Activated B cell treated with CpG ODN at 0.5 μM for 24 hours (primary cell): ENCODE measurements at regions not wholly inside any gene's neighbourhood (a gene's known extent, or its start where the extent isn't known, plus 50 kb on each side); places are given as distances from the start of the nearest gene placed in this dataset.

ENCODE experiments used
- ATAC-seq: fragments of 200-7000 bp; cut with Tn5 transposase; one replicate; pipeline ENCODE4 v1.10.0; 2021; ENCODE audit warnings: low read depth, mild to moderate bottlenecking, moderate library complexity
- CTCF ChIA-PET: fragments of 350-600 bp; sonication (Branson Sonifier 250); formaldehyde crosslinking; loops from one replicate; lab custom pipeline; 2021; ENCODE audit warnings: antibody characterized with exemption; lab: Charles Lee
- POLR2A ChIA-PET: fragments of 350-600 bp; sonication (Branson Sonifier 250); formaldehyde crosslinking; loops from one replicate; lab custom pipeline; 2021; ENCODE audit warnings: antibody characterized with exemption; lab: Charles Lee
- DNase-seq: peaks from one replicate; pipeline ENCODE4 v3.0.0; 2022
- H3K27ac Mint-ChIP-seq: one replicate; pipeline ENCODE4 v1.8.0; 2020; ENCODE audit warnings: mixed read lengths
- H3K27me3 Mint-ChIP-seq: one replicate; pipeline ENCODE4 v1.8.0; 2021; ENCODE audit warnings: mixed read lengths
- H3K36me3 Mint-ChIP-seq: one replicate; pipeline ENCODE4 v1.8.0; 2021; ENCODE audit warnings: low read depth, mixed read lengths
- H3K4me1 Mint-ChIP-seq: one replicate; pipeline ENCODE4 v1.8.0; 2021; ENCODE audit warnings: mixed read lengths
- H3K4me3 Mint-ChIP-seq: one replicate; pipeline ENCODE4 v1.8.0; 2020; ENCODE audit warnings: mild to moderate bottlenecking, mixed read lengths
- H3K9me3 Mint-ChIP-seq: one replicate; pipeline ENCODE4 v1.8.0; 2020; ENCODE audit warnings: mixed read lengths
- CTCF ChIP-seq: fragments of 200-600 bp; IDR thresholded peaks from one replicate; pipeline ENCODE4 v1.8.0; 2022; ENCODE audit warnings: antibody characterized with exemption, mild to moderate bottlenecking
- intact Hi-C: fragments of 100-400 bp; cut with micrococcal nuclease; formaldehyde crosslinking; loops from one replicate; pipeline ENCODE4 v1.15.1; 2024

GRCh38 chr3:159923336-159923735 lies 65.3 kb upstream of the IL12A start:
- H3K4me3 Mint-ChIP-seq = peak overlapping the region; percentile 42
- intact Hi-C loops = loop anchor here (1.0 to 2.0 kb wide), 5 partner anchors 21 to 475 kb away; partner anchors contain the start of genes IFT80, IL12A and SMC4
- no peak for TF ChIP-seq CTCF
- H3K4me1 Mint-ChIP-seq = peaks cover 38% of the 10 kb centered on the region
- no peaks in the 10 kb centered on the region for H3K27me3 Mint-ChIP-seq
- ChIA-PET POLR2A (interaction anchor here (0.5 to 2.4 kb wide), 5 partner anchors 19 to 65 kb away, joined by 3 to 11 read pairs (median 5); partner anchors contain the start of gene IL12A), CTCF (interaction anchor here (0.7 to 3.2 kb wide), 7 partner anchors 18 to 83 kb away, joined by 3 to 14 read pairs (median 5); partner anchors contain the start of gene IL12A)
- H3K36me3 Mint-ChIP-seq = no peaks in the 10 kb centered on the region
- peak overlapping the region; percentile 59 for H3K27ac Mint-ChIP-seq
- ATAC-seq = no peak
- H3K9me3 Mint-ChIP-seq = no peaks in the 10 kb centered on the region
- no peak for DNase-seq

- intact Hi-C loops = loop anchor here (1.0 to 2.0 kb wide), 5 partner anchors 22 to 475 kb away; partner anchors contain the start of genes IFT80, IL12A and SMC4
- CTCF ChIA-PET = interaction anchor here (1.2 to 3.2 kb wide), 3 partner anchors 64 to 109 kb away, joined by 3 to 14 read pairs (median 13); partner anchors contain the start of gene IL12A
- Mint-ChIP-seq H3K27ac (no peak overlapping the region), H3K4me3 (no peak overlapping the region), H3K9me3 (no peaks in the 10 kb centered on the region), H3K27me3 (no peaks in the 10 kb centered on the region), H3K36me3 (no peaks in the 10 kb centered on the region), H3K4me1 (peaks cover 38% of the 10 kb centered on the region)
- DNase-seq (no peak), ATAC-seq (no peak)
- TF ChIP-seq CTCF = no peak
- POLR2A ChIA-PET = interaction anchor here (0.7 to 2.4 kb wide), 3 partner anchors 23 to 116 kb away, joined by 3 to 11 read pairs (median 6); partner anchors contain the start of gene IL12A
Observed at GRCh38 chr3:159923956-159924355, 64.7 kb upstream of the IL12A start.

GRCh38 chr3:159924411-159924810 lies 64.2 kb upstream of the IL12A start:
- no peak for ATAC-seq
- Mint-ChIP-seq H3K4me3 (no peak overlapping the region), H3K27ac (no peak overlapping the region), H3K4me1 (peaks cover 38% of the 10 kb centered on the region), H3K27me3 (no peaks in the 10 kb centered on the region), H3K9me3 (no peaks in the 10 kb centered on the region), H3K36me3 (no peaks in the 10 kb centered on the region)
- TF ChIP-seq CTCF = no peak
- intact Hi-C loops = no loop called here
- DNase-seq = no peak
- CTCF ChIA-PET = interaction anchor here (1.2 to 3.2 kb wide), 2 partner anchors 82 to 108 kb away, joined by 3 to 13 read pairs; no protein-coding TSS in a partner anchor
- POLR2A ChIA-PET = interaction anchor here (0.7 to 1.8 kb wide), 2 partner anchors 23 to 116 kb away, joined by 3 to 6 read pairs; no protein-coding TSS in a partner anchor

- Mint-ChIP-seq H3K27ac (no peak overlapping the region), H3K27me3 (no peaks in the 10 kb centered on the region), H3K4me3 (no peak overlapping the region), H3K4me1 (peaks cover 32% of the 10 kb centered on the region), H3K36me3 (no peaks in the 10 kb centered on the region), H3K9me3 (no peaks in the 10 kb centered on the region)
- ChIA-PET POLR2A (no interaction called here), CTCF (no interaction called here)
- ATAC-seq (no peak), DNase-seq (no peak)
- TF ChIP-seq CTCF = no peak
- intact Hi-C loops = no loop called here
Observed at GRCh38 chr3:159925248-159925647, 63.4 kb upstream of the IL12A start.

GRCh38 chr3:159926573-159926972 lies 62.1 kb upstream of the IL12A start:
- intact Hi-C loops = no loop called here

More at GRCh38 chr3:159926573-159926972, 62.1 kb upstream of the IL12A start:
- ChIA-PET POLR2A (no interaction called here), CTCF (interaction anchor here (1.4 kb wide), 1 partner anchor 80 kb away, joined by 5 read pairs; no protein-coding TSS in a partner anchor)
- no peak overlapping the region for H3K27ac Mint-ChIP-seq
- no peak for DNase-seq
- no peaks in the 10 kb centered on the region for H3K36me3 Mint-ChIP-seq
- no peaks in the 10 kb centered on the region for H3K27me3 Mint-ChIP-seq
- no peak overlapping the region for H3K4me3 Mint-ChIP-seq
- TF ChIP-seq CTCF = no peak
- no peak for ATAC-seq
- H3K9me3 Mint-ChIP-seq = no peaks in the 10 kb centered on the region
- H3K4me1 Mint-ChIP-seq = peaks cover 31% of the 10 kb centered on the region
